ENCODE measurements at regions not wholly inside any gene's neighbourhood (a gene's known extent, or its start where the extent isn't known, plus 50 kb on each side); places are given as distances from the start of the nearest gene placed in this dataset.

DNA sequence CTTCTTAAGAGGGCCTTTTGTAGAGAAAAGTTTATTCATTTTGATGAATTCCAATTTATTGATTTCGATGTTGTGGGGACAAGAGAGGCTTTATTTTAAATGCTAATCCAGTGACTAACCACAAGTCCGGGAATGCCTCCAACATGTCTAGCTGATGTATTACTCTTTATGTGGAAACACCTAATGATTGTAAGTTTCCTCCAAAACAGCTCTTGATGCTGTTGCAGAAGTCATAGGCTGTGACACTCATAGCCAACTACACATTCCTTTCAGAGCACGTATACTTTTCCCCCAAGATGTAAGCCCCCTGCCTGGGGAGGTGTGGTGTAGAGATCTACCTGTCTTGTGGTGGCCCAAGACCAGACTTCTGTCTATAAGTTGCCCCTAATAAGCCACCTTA is 61.3 kb upstream of the RNF24 start:
- no peak for DNase-seq
- CTCF ChIA-PET = interaction anchor here (1.2 to 1.3 kb wide), 2 partner anchors 15 to 34 kb away, joined by 4 read pairs; no protein-coding TSS in a partner anchor
- Histone ChIP-seq H3K27ac (ENCODE audit: insufficient read depth in 1 of 2, low read depth in 1 of 2, low read length in 2 of 2, poor library complexity in 1 of 2, severe bottlenecking in 2 of 2) (no peak overlapping the region), H3K9me3 (ENCODE audit: control extremely low read depth in 1 of 5, control insufficient read depth in 4 of 5, insufficient read depth in 2 of 5, low read depth in 1 of 5, low read length in 4 of 5) (peaks cover 0 to 4% (median 0%) of the 10 kb centered on the region in 5 experiments), H3K36me3 (ENCODE audit: control insufficient read depth in 4 of 4, insufficient read depth in 4 of 4, low read length in 3 of 4) (no peaks in the 10 kb centered on the region), H3K4me3 (ENCODE audit: control insufficient read depth in 1 of 7, extremely low read depth in 1 of 7, insufficient read depth in 4 of 7, low read depth in 2 of 7, low read length in 6 of 7) (no peak overlapping the region), H3K4me1 (ENCODE audit: control extremely low read depth in 1 of 4, control insufficient read depth in 4 of 4, insufficient read depth in 4 of 4, low read length in 3 of 4) (peaks cover 18 to 66% (median 51%) of the 10 kb centered on the region in 4 experiments), H3K27me3 (replicated peaks in 2 of 5; ENCODE audit: control insufficient read depth in 4 of 5, insufficient read depth in 5 of 5, low read length in 4 of 5) (no peaks in the 10 kb centered on the region)
- POLR2A ChIA-PET = no interaction called here
- 0% methylated on average over 2 of the region's 3 CpGs for whole genome bisulfite sequencing (ENCODE audit: insufficient coverage)

DNA sequence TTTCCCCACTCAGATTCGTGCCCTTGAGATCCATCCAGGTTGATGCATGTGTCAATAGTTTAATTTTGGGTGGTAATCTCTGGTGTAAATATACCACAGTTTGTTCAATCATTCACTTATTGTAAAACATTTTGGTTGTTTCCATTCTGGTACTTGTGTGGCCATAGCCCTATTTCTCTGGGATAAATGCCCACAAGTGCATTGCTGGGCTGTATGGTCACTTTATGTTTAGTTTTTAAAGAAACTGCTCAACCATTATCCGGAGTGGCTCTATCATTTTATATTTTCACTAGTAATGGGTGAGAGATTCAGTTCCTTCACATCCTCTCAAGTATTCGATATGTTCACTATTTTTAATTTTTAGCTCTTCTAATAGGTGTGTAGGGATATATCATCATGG is 60.7 kb upstream of the RNF24 start:
- Histone ChIP-seq H3K9me3 (ENCODE audit: control extremely low read depth in 1 of 5, control insufficient read depth in 4 of 5, insufficient read depth in 2 of 5, low read depth in 1 of 5, low read length in 4 of 5) (no peaks in the 10 kb centered on the region), H3K36me3 (ENCODE audit: control insufficient read depth in 4 of 4, insufficient read depth in 4 of 4, low read length in 3 of 4) (no peaks in the 10 kb centered on the region), H3K27me3 (replicated peaks in 2 of 5; ENCODE audit: control insufficient read depth in 4 of 5, insufficient read depth in 5 of 5, low read length in 4 of 5) (no peaks in the 10 kb centered on the region), H3K4me1 (ENCODE audit: control extremely low read depth in 1 of 4, control insufficient read depth in 4 of 4, insufficient read depth in 4 of 4, low read length in 3 of 4) (peaks cover 18 to 71% (median 51%) of the 10 kb centered on the region in 4 experiments), H3K27ac (ENCODE audit: insufficient read depth in 1 of 2, low read depth in 1 of 2, low read length in 2 of 2, poor library complexity in 1 of 2, severe bottlenecking in 2 of 2) (no peak overlapping the region), H3K4me3 (ENCODE audit: control insufficient read depth in 1 of 7, extremely low read depth in 1 of 7, insufficient read depth in 4 of 7, low read depth in 2 of 7, low read length in 6 of 7) (no peak overlapping the region)
- ChIA-PET CTCF (interaction anchor here (1.2 to 1.3 kb wide), 2 partner anchors 16 to 34 kb away, joined by 4 read pairs; no protein-coding TSS in a partner anchor), POLR2A (no interaction called here)
- DNase-seq = no peak
- WGBS (ENCODE audit: insufficient coverage) = no CpG with 5 or more reads among the region's 3 CpGs

DNA sequence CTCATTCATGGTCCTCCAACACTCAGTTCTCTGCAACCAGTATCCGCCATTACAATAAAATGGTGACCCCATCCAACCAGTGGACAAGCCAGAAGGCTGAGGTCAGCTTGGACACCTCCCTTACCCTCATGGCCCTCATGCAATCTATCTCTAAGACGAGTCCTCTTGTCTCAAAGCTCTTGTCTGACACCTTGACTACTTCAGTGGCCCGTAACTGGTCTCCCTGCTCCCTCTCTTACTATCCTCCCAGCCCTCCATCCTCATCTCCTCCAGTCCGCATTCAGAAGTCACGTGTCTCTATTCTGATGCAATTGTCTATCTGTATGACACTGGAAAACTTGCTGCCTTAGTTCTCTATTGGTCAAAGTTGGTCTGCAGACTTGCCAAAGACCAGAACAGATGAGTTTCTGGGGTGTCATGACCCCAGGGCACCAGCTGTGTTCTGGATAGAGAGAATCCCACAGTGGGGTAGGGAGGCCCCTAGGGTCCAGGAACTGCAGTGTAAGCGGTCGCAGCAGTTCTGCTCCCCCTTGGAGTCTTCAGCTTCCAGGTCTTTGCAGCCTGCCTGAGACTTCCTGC is 59.6 kb upstream of the RNF24 start:
- Histone ChIP-seq H3K9me3 (ENCODE audit: control extremely low read depth in 1 of 5, control insufficient read depth in 4 of 5, insufficient read depth in 2 of 5, low read depth in 1 of 5, low read length in 4 of 5) (peaks cover 0 to 4% (median 0%) of the 10 kb centered on the region in 5 experiments), H3K27me3 (replicated peaks in 2 of 5; ENCODE audit: control insufficient read depth in 4 of 5, insufficient read depth in 5 of 5, low read length in 4 of 5) (no peaks in the 10 kb centered on the region), H3K4me1 (ENCODE audit: control extremely low read depth in 1 of 4, control insufficient read depth in 4 of 4, insufficient read depth in 4 of 4, low read length in 3 of 4) (peaks cover 18 to 74% (median 51%) of the 10 kb centered on the region in 4 experiments), H3K4me3 (ENCODE audit: control insufficient read depth in 1 of 7, extremely low read depth in 1 of 7, insufficient read depth in 4 of 7, low read depth in 2 of 7, low read length in 6 of 7) (no peak overlapping the region), H3K36me3 (ENCODE audit: control insufficient read depth in 4 of 4, insufficient read depth in 4 of 4, low read length in 3 of 4) (no peaks in the 10 kb centered on the region), H3K27ac (ENCODE audit: insufficient read depth in 1 of 2, low read depth in 1 of 2, low read length in 2 of 2, poor library complexity in 1 of 2, severe bottlenecking in 2 of 2) (peak overlapping the region in 1 of 2 experiments; percentile 44)
- 51% methylated on average over 4 of the region's 7 CpGs for WGBS (ENCODE audit: insufficient coverage)
- ChIA-PET POLR2A (no interaction called here), CTCF (interaction anchor here (0.9 to 6.4 kb wide), 4 partner anchors 8 to 97 kb away, joined by 3 to 55 read pairs (median 3); no protein-coding TSS in a partner anchor)
- peak in 2 of 3 donors; percentile 41 to 50 for DNase-seq

DNA sequence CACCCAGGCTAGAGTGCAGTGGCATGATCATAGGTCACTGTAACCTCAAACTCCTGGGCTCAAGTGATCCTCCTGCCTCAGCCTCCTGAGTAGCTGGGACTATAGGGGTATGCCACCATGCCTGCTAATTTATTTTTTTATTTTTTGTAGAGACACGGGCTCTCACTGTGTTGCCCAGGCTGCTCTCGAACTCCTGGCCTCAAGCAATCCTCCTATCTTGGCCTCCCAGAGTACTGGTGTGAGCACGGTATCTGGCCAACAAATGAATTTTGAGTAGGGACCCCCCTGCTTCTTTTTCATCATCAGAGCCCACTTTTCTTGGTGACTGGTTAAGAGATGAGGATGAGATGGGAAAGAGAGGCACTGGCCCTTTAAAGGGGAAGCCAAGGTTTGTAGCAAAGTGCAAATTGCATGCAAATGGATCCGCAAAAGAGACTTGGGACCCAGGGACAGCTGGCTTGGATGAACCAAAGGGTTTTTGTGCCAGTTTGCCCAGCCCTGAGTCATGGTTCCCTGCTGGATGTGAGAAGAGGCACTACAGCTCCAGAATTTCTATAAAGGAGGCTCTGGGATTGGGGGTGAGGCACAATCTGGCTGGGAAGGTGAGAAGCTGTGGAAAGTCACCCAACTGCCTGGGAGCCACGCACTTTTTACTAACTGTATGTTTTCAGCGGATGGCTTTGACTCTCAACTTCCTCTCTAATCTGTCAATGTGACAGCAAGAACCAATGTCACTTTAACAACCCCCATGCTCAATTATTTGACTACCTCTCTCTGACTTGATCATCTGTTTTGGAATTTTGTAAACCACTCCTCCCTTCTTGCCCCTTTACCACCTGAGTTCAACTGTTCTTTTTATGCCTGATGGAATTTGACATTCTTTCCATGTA is 58.7 kb upstream of the RNF24 start:
- 57% methylated on average over 5 of the region's 6 CpGs for WGBS (ENCODE audit: insufficient coverage)
- no peaks in the 10 kb centered on the region for H3K27me3 ChIP-seq (replicated peaks in 2 of 5; ENCODE audit: control insufficient read depth in 4 of 5, insufficient read depth in 5 of 5, low read length in 4 of 5)
- peaks cover 18 to 72% (median 51%) of the 10 kb centered on the region in 4 experiments for H3K4me1 ChIP-seq (ENCODE audit: control extremely low read depth in 1 of 4, control insufficient read depth in 4 of 4, insufficient read depth in 4 of 4, low read length in 3 of 4)
- no peaks in the 10 kb centered on the region for H3K36me3 ChIP-seq (ENCODE audit: control insufficient read depth in 4 of 4, insufficient read depth in 4 of 4, low read length in 3 of 4)
- peaks cover 0 to 4% (median 0%) of the 10 kb centered on the region in 5 experiments for H3K9me3 ChIP-seq (ENCODE audit: control extremely low read depth in 1 of 5, control insufficient read depth in 4 of 5, insufficient read depth in 2 of 5, low read depth in 1 of 5, low read length in 4 of 5)
- peak overlapping the region in 1 of 2 experiments; percentile 28 for H3K27ac ChIP-seq (ENCODE audit: insufficient read depth in 1 of 2, low read depth in 1 of 2, low read length in 2 of 2, poor library complexity in 1 of 2, severe bottlenecking in 2 of 2)
- peak overlapping the region in 1 of 7 experiments; percentile 48 for H3K4me3 ChIP-seq (ENCODE audit: control insufficient read depth in 1 of 7, extremely low read depth in 1 of 7, insufficient read depth in 4 of 7, low read depth in 2 of 7, low read length in 6 of 7)
- ChIA-PET POLR2A (no interaction called here), CTCF (interaction anchor here (0.8 to 6.4 kb wide), 14 partner anchors 8 to 187 kb away, joined by 3 to 55 read pairs (median 3); no protein-coding TSS in a partner anchor)
- peak in 2 of 3 donors; percentile 57 to 69 for DNase-seq

DNA sequence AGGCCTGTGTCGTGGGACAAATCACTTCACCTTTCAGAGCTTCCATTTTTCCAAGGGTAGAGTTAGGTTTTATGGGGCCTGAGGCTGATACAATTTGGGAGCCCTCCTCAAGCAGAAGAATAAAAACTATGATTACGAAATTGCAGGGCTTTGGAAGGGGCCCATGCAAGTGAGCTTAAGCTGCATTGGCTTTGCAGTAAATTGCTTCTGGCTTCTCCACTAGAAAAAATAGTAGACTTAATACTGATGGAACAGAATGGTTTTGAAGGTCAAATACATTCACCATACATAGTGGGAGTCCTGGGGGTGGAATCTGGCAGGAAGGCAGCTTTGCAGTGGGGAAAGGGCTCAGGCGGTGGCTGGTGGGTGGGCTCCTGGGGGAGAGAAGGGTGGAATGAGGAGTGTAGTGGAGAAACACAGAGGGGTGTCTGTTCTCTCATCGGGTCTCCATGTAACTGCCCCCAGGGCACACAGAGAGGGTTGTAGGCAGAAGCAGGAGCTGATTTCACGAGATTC is 55.9 kb upstream of the RNF24 start:
- 94% methylated on average over 5 of the region's 5 CpGs for WGBS (ENCODE audit: insufficient coverage)
- peaks cover 0 to 4% (median 0%) of the 10 kb centered on the region in 5 experiments for H3K9me3 ChIP-seq (ENCODE audit: control extremely low read depth in 1 of 5, control insufficient read depth in 4 of 5, insufficient read depth in 2 of 5, low read depth in 1 of 5, low read length in 4 of 5)
- CTCF ChIA-PET = interaction anchor here (0.8 to 6.4 kb wide), 21 partner anchors 10 to 217 kb away, joined by 3 to 55 read pairs (median 4); no protein-coding TSS in a partner anchor
- H3K4me3 ChIP-seq (ENCODE audit: control insufficient read depth in 1 of 7, extremely low read depth in 1 of 7, insufficient read depth in 4 of 7, low read depth in 2 of 7, low read length in 6 of 7) = no peak overlapping the region
- peaks cover 18 to 80% (median 56%) of the 10 kb centered on the region in 4 experiments for H3K4me1 ChIP-seq (ENCODE audit: control extremely low read depth in 1 of 4, control insufficient read depth in 4 of 4, insufficient read depth in 4 of 4, low read length in 3 of 4)
- no peak overlapping the region for H3K27ac ChIP-seq (ENCODE audit: insufficient read depth in 1 of 2, low read depth in 1 of 2, low read length in 2 of 2, poor library complexity in 1 of 2, severe bottlenecking in 2 of 2)
- no peak for DNase-seq
- POLR2A ChIA-PET = no interaction called here
- H3K27me3 ChIP-seq (replicated peaks in 2 of 5; ENCODE audit: control insufficient read depth in 4 of 5, insufficient read depth in 5 of 5, low read length in 4 of 5) = no peaks in the 10 kb centered on the region
- H3K36me3 ChIP-seq (ENCODE audit: control insufficient read depth in 4 of 4, insufficient read depth in 4 of 4, low read length in 3 of 4) = no peaks in the 10 kb centered on the region

DNA sequence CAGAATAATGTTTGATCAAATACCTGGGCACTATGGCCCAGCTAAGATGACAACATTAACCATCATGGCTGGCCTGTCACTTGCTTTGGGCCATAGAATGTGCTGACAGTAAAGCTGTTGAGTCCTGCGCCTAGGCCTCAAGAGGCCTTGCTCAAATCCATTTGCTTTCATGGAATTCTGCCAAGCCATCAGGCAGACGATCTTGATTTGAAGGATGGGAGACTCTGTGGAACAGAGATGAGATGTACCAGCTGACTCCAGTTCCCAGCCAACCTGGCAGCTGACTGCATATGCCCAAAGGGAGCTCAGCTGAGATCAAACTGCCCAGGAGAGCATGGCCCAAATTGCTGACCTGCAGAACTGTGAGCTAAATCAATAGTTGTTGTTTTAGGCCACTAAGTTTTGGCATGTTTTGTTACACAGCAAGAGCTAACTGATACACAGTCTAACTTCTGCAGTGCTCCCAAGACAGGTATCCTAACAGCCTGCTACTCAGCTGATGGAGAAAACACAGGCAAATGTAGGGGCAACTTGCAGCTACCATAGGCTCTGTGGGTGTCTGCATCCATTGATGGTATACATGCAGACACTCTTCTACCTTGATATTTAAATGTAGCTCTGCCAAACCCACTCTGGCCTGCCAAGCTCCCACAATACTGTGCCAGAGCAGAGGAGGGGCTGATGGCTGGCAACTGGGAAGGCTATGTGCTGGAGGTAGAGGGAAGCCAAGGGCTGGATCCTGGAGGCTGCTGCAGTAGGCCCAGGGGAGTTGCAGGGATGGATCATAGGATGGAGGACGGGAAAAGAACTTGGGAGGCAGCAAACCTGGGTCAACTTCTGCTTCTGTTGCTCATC is 55.2 kb upstream of the RNF24 start:
- Histone ChIP-seq H3K4me1 (ENCODE audit: control extremely low read depth in 1 of 4, control insufficient read depth in 4 of 4, insufficient read depth in 4 of 4, low read length in 3 of 4) (peaks cover 22 to 80% (median 56%) of the 10 kb centered on the region in 4 experiments), H3K36me3 (ENCODE audit: control insufficient read depth in 4 of 4, insufficient read depth in 4 of 4, low read length in 3 of 4) (no peaks in the 10 kb centered on the region), H3K27me3 (replicated peaks in 2 of 5; ENCODE audit: control insufficient read depth in 4 of 5, insufficient read depth in 5 of 5, low read length in 4 of 5) (no peaks in the 10 kb centered on the region), H3K9me3 (ENCODE audit: control extremely low read depth in 1 of 5, control insufficient read depth in 4 of 5, insufficient read depth in 2 of 5, low read depth in 1 of 5, low read length in 4 of 5) (peaks cover 0 to 4% (median 0%) of the 10 kb centered on the region in 5 experiments), H3K27ac (ENCODE audit: insufficient read depth in 1 of 2, low read depth in 1 of 2, low read length in 2 of 2, poor library complexity in 1 of 2, severe bottlenecking in 2 of 2) (no peak overlapping the region), H3K4me3 (ENCODE audit: control insufficient read depth in 1 of 7, extremely low read depth in 1 of 7, insufficient read depth in 4 of 7, low read depth in 2 of 7, low read length in 6 of 7) (no peak overlapping the region)
- 92% methylated on average over 2 of the region's 3 CpGs for WGBS (ENCODE audit: insufficient coverage)
- POLR2A ChIA-PET = no interaction called here
- no peak for DNase-seq
- CTCF ChIA-PET = interaction anchor here (0.7 to 6.4 kb wide), 19 partner anchors 9 to 216 kb away, joined by 3 to 55 read pairs (median 4); no protein-coding TSS in a partner anchor

All from common myeloid progenitor, CD34-positive (primary cell).